Adrenal gland (tissue), 9 donors: ENCODE measurements at regions not wholly inside any gene's neighbourhood (a gene's known extent, or its start where the extent isn't known, plus 50 kb on each side); places are given as distances from the start of the nearest gene placed in this dataset.
"Not testable (repeated sequence)": the region's sequence is repeated elsewhere in the genome, so short reads cannot be mapped to it uniquely, and the experiment has no call there.

Source experiments
- DNase-seq, 7 donors: peaks; one replicate each; pipeline ENCODE4 v3.0.0-alpha.2; 2019 to 2020
- H3K27ac ChIP-seq, 5 donors: fragments of 200-600 bp; sonication (generic) in 4 of 5; 1 replicate in 3 of 5; 2 replicates in 2 of 5; pipeline versions ENCODE4 v1.5.1 to v1.8.0; 2016 to 2020; ENCODE audit warnings: mild to moderate bottlenecking in 1 of 5
- H3K27me3 ChIP-seq: fragments of 200-600 bp; 2 replicates; pipeline ENCODE4 v1.8.0; 2021
- H3K36me3 ChIP-seq, 2 donors: fragments of 200-600 bp; replicated peaks in 1 of 2; 1 replicate in 1 of 2; 2 replicates in 1 of 2; pipeline versions ENCODE4 v1.5.1 to v1.8.0; 2018 to 2022
- H3K4me1 ChIP-seq, 2 donors: fragments of 200-600 bp; replicated peaks in 1 of 2; 1 replicate in 1 of 2; 2 replicates in 1 of 2; pipeline versions ENCODE4 v1.5.1 to v1.8.0; 2018 to 2021
- H3K4me3 ChIP-seq, 4 donors: fragments of 200-600 bp; sonication (generic) in 3 of 4; one replicate each; pipeline ENCODE4 v1.5.1; 2016 to 2018
- H3K9me3 ChIP-seq, 3 donors: fragments of 200-600 bp; sonication (generic) in 1 of 3; replicated peaks in 1 of 3; 1 replicate in 2 of 3; 2 replicates in 1 of 3; pipeline versions ENCODE4 v1.5.1 to v1.8.0; 2016 to 2021
- CTCF ChIP-seq, 6 experiments: fragments of 450-650 bp in 4 of 6; fragments of 200-600 bp in 2 of 6; sonication (generic) in 1 of 6; IDR thresholded peaks; 1 replicate in 5 of 6; 2 replicates in 1 of 6; pipeline versions ENCODE4 v1.5.1 to v1.8.0; 2016 to 2021; ENCODE audit warnings: antibody characterized with exemption in 6 of 6, mild to moderate bottlenecking in 2 of 6, moderate library complexity in 1 of 6
- POLR2A ChIP-seq, 2 donors: fragments of 450-650 bp; IDR thresholded peaks; one replicate each; pipeline ENCODE4 v1.6.1; 2017; ENCODE audit warnings: antibody characterized with exemption in 2 of 2, mild to moderate bottlenecking in 2 of 2, moderate library complexity in 1 of 2
- WGBS, 4 donors: extraction: QIAGEN DNeasy Blood & Tissue Kit in 2 of 4; methylation state at CpG; one replicate each; pipeline versions ENCODE4 v1.1.5 to v1.1.7; 2013 to 2017; 5-methylcytosine and 5-hydroxymethylcytosine counted together
- intact Hi-C, 2 donors: fragments of 100-400 bp; cut with DNase I; formaldehyde crosslinking; loops; one replicate each; pipeline versions ENCODE4 v1.14.1 to v1.15.0; 2022 to 2023
- donor health status: healthy with polysubstance abuse.
- donor health status: Bipolar disorder and iron deficiency.
- donor health status: DM: yes; HTN: yes; CAD: no.
- donor health status: DM: no; HTN: no; CAD: no.
- donor health status: DM: no; HTN: no; CAD: no.

- H3K36me3 ChIP-seq: no peaks in the 10 kb centered on the region
- intact Hi-C loops: no loop called here
- 93 to 98% (median 95%) methylated on average over 2 of the region's 2 CpGs for WGBS, 4 donors
- H3K27me3 ChIP-seq: no peaks in the 10 kb centered on the region
- no peaks in the 10 kb centered on the region for H3K9me3 ChIP-seq
- no peak overlapping the region for H3K27ac ChIP-seq
- DNase-seq: no peak
- TF ChIP-seq POLR2A (IDR thresholded peaks at IDR 0.05) (no peak), CTCF (IDR thresholded peaks at IDR 0.05) (no peak)
- no peak overlapping the region for H3K4me3 ChIP-seq
- H3K4me1 ChIP-seq: no peaks in the 10 kb centered on the region
Observed at GRCh38 chr6:122268394-122268793, 131.1 kb upstream of the HSF2 start.

GRCh38 chr6:122276637-122277036 lies 122.8 kb upstream of the HSF2 start:
- no peak for DNase-seq
- H3K4me3 ChIP-seq: no peak overlapping the region
- no peaks in the 10 kb centered on the region for H3K9me3 ChIP-seq
- no peaks in the 10 kb centered on the region for H3K36me3 ChIP-seq
- intact Hi-C loops: no loop called here
- TF ChIP-seq CTCF (IDR thresholded peaks at IDR 0.05): no peak
- no peak for TF ChIP-seq POLR2A (IDR thresholded peaks at IDR 0.05)
- no peaks in the 10 kb centered on the region for H3K27me3 ChIP-seq
- WGBS, 4 donors: 27 to 43% (median 36%) methylated on average over 1 of the region's 1 CpG
- H3K4me1 ChIP-seq: no peaks in the 10 kb centered on the region
- H3K27ac ChIP-seq: no peak overlapping the region

GRCh38 chr6:122280105-122281021 lies 119.1 kb upstream of the HSF2 start:
- not testable (repeated sequence) for DNase-seq

GRCh38 chr6:122283884-122284283 lies 115.6 kb upstream of the HSF2 start:
- no peak for TF ChIP-seq POLR2A (IDR thresholded peaks at IDR 0.05)
- no peak for TF ChIP-seq CTCF (IDR thresholded peaks at IDR 0.05)
- intact Hi-C loops: no loop called here
- Histone ChIP-seq H3K36me3 (no peaks in the 10 kb centered on the region), H3K4me1 (no peaks in the 10 kb centered on the region), H3K27ac (no peak overlapping the region), H3K9me3 (no peaks in the 10 kb centered on the region), H3K27me3 (no peaks in the 10 kb centered on the region), H3K4me3 (no peak overlapping the region)
- WGBS, 4 donors: 79 to 85% (median 82%) methylated on average over 4 of the region's 4 CpGs
- no peak for DNase-seq

More at GRCh38 chr6:122280105-122281021, 119.1 kb upstream of the HSF2 start:
- H3K27ac ChIP-seq, intact Hi-C loops, H3K9me3 ChIP-seq, H3K4me3 ChIP-seq, H3K36me3 ChIP-seq, H3K27me3 ChIP-seq, H3K4me1 ChIP-seq: not testable (repeated sequence)
- 86 to 95% (median 89%) methylated on average over 13 to 52 of the region's 52 CpGs for WGBS, 4 donors

DNA sequence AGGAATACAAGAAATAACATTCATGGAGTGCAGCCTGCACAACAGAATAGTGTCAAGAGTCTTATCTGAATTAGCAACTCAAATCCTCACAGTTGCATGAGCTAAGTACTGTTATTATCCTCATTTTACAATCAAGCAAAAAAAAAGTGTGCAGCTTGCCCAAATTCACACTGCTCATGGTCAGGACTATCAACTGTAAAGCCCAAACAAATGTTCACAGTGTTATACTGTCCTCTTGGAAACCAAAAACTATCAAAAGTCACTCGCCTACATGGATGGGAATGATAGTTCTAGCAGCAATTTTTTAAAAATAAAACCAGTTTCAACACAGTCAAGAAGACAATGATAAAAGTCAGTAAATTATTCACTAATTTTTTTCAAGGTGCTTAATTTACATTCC lies 114.6 kb upstream of the HSF2 start:
- Histone ChIP-seq H3K27me3 (no peaks in the 10 kb centered on the region), H3K9me3 (no peaks in the 10 kb centered on the region), H3K27ac (no peak overlapping the region), H3K4me3 (no peak overlapping the region), H3K4me1 (no peaks in the 10 kb centered on the region), H3K36me3 (no peaks in the 10 kb centered on the region)
- no peak for TF ChIP-seq POLR2A (IDR thresholded peaks at IDR 0.05)
- no peak for TF ChIP-seq CTCF (IDR thresholded peaks at IDR 0.05)
- intact Hi-C loops: no loop called here
- DNase-seq: no peak
- 86 to 95% (median 87%) methylated on average over 1 of the region's 1 CpG for WGBS, 4 donors
